GM18861 (cell line): ENCODE measurements at regions not wholly inside any gene's neighbourhood (a gene's known extent, or its start where the extent isn't known, plus 50 kb on each side); places are given as distances from the start of the nearest gene placed in this dataset.

Experiments
- ATAC-seq: cut with Tn5 transposase; IDR thresholded peaks from one replicate; pipeline ENCODE4 v1.9.1; 2021; ENCODE audit not compliant: unreplicated experiment

DNA sequence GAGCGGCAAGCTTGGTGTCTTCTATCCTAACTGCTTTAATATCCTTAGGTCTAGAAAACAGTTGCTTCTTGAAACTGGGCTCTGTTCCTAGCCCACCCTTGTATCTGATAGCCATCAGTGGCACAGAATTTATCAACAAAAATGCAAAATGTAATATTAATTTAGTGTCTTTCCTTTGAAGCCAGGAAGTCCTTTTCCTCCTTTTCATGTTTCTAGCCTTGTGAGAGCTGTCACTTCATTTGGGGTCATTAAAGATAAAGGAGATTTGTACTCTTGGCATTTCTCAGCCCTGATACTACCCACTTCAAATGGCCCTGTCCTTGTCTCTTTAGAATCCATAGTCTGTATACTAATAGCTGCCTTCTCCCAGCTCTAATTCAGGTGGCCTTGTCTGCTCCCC, 111.0 kb downstream of the GAS1 start:
- no peak for ATAC-seq

DNA sequence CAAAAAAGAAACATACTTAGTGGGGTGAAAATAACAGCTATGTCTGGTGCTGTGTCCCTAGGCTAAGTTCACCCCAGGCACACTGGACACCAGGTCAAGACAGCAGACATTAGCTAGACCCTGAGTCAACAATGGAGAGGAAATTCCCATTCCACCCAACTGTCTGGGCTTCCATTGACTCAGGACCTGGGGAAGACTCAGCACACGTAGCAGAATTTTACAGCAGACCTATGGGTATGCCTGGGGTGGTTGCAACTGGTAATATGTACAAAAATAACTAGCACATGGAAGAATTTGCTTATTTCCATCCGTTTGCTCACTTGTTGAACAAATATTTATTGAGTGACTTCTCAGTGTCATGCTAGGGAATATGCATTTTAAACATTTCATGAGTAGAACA, 117.0 kb downstream of the GAS1 start:
- ATAC-seq, result no peak

DNA sequence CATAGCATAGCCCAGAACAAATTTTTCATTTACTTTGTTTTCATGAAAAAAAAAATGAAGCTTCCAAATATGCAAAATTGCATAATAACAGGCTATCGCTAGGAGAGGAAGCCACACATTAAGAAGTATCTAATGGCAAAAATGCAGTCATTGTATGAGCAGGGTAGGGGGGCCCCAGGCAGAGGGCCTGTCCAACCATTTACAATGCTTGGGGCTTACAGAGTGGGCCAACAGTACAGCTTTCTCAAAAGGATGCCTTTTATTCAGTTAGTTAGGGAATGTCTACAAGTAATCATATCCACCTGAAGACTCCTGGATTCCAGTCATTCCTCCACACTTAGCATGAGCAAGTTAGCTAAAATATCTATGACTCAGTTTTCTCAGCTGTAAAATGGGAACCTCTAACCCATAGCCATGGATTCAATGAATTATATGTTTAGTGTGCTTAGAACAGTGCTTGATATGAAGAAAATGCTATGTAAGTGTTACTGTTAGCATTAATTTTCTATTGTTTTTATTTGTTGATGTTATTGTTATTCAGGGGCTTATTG, 117.7 kb downstream of the GAS1 start:
- no peak for ATAC-seq

DNA sequence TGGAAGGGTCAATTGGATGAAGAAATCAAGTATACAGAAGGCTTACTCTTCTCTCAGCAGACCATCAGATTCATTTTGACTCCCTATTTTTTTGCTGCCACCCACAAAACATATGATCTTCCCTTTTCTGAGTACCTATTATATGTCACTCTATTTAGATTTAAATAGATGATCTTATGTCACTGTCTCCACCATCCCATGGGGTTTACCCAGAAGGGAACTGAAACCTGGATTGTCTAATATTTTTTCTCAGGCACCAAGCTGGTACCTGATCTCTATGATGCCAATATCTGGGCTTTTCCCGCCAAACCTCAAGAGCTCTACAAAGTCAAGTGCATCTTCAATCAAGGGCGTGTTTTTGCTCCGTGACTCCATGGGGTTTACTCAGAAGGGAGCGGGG, 118.7 kb downstream of the GAS1 start:
- ATAC-seq, result no peak

DNA sequence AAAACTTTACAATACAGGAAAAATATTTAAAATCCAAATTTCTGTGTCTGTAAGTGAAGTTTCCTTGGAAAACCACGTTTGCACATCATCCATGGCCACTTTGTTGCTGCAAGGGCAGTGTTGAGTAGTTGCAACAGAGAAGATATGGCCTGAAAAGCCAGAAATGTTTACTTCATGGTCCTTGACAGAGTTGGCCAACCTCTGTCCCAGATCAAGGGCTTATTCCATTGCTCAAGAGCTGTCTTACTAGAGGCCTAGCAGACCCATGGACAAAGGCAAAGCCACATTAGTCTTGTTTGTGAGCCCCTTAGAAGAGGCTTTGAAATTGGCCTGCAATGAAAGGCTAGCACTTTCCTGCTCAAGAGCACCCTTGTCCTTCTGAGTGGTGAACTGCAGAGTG, 119.4 kb downstream of the GAS1 start:
- no peak for ATAC-seq

DNA sequence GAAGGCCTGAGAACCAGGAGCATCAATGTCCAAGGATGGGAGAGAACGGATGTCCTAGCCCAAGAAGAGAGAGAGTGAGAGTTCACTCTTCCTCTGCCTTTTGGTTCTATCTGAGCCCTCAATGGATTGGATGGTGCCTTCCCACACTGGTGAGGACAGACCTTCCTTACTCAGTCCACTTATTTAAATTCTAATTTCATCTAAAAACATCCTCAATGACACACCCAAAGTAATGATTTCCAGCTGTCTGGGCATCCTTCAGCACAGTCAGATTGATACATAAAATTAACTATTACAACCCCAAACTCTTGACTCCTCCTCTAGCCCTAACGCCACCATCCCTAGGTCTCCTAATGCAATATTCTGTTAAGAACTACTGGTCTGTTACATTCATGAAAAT, 122.0 kb downstream of the GAS1 start:
- ATAC-seq, result no peak

DNA sequence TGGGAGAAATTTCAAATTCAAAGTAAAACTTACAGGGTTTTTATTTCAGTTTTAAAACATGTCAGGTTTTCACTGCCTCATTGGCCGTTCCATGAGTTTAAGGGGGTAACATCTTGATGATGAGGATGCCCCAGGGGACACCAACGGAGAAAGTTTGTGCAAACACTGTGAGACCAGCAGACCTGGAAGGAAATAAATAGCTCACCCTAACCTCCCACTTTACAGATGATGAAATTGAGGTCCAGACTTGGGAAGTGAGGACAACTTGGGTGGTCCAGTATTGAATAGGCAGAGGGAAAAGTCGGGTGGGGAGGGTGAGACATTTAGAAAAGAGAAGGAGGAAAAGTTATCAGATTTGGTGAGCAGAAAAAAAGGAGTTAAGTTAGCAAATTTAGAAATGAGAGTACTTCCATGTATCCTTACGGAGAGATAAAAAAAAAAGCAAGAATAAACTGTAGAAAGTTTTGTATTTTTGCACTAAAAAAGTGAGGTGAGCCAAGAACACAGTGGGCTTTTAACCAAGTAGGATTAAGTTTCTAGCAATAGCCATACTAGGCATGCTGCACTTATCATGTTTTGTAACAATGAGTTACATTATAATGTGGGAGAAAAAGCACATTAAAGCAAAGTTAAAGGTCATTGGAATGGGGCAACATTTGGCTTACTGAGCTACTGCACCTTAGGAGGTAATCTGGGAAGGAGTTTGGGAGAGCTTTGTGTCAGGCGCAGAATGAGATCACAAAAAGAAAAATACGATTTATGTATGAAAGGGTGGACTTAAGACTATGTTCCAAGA, 125.1 kb downstream of the GAS1 start:
- ATAC-seq, result no peak

DNA sequence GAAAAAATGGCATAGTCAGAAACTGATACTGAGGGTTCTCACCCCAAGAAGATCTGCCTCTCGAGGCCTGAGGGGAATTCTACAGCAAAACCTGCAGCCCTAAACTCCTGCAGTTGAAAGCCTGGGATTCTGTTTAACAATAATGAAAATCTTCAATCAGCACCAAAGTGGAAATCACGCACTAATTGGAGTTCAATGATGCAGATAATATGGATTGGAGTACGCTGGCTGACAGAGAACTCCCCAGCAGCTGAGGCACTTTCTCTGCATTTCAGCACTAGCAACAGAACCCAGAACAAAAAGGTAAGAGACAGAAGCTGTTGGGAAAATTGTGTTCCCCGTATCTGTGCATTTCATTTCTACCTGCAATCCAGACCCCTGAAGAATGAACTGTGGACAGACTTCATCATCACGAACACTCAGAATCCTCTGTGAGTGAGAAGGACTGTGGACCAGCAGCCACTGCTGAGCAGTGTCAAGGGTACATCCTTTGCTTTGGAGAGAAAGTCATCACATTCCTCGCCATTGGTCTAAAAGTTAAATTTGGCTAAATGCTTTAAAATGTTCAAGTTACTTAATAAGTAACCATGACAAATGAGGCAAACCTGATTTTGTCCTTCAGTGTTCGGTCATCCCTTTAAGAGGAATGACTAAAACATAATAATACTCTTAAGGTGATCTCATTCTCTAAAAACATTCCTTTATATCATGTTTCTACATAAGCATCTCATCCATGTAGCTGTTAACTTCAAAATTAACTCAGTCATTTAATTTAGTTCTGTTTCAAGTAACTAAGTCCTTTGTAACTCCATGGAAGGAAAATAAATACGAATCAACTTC, 126.1 kb downstream of the GAS1 start:
- no peak for ATAC-seq

DNA sequence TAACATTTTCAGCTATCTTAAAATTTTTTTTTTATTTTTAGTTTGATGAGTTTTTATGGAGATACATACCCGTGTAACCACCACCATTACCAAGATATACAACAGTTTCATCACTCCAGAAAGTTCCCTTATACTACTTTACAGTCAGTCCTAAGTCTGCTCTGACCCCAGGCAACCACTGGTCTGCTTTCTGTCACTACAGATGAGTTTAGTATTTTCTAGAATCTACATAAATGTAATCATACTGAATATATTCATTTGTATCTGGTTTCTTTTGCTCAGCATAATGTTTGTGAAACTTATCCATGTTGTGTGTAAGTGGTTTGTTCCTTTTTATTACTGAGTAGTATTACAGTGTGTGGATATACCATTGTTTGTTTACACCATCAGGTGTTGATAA, 127.8 kb downstream of the GAS1 start:
- no peak for ATAC-seq

DNA sequence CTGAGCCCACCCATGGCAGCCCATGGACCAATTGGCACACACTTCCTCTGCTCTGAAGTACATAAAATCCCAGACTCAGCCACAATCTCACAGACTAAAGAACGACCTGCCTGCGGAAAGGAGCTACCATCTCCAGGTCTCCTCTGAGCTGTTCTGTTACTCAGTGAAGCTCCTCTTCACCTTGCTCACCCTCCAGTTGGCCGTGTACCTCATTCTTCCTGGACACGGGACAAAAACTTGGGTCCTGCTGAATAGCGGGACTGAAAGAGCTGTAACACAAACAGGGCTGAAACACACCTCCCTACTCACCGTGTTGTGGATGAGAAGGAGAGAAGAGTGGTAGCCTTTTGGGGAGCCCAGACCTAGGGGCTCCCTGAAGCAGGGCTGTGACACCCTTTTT, 128.7 kb downstream of the GAS1 start:
- no peak for ATAC-seq

DNA sequence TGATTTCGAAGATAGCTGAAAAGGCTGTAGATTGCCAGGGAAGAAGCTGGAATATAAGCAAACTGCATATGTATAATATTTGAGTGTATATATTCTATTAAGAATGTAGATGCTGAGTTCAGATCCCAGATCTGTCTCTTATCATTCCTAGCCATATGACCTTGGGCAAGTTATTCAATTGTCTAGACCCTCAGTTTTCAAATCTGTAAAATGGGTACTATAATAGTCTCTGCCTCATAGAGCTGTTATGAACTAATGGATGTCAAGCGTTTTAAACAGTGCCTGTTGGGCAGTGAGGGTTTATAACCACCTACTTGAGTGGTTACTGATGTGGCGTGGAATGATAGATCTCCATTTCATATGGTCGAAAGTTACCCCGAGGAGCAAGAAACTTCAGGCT, 130.4 kb downstream of the GAS1 start:
- no peak for ATAC-seq

DNA sequence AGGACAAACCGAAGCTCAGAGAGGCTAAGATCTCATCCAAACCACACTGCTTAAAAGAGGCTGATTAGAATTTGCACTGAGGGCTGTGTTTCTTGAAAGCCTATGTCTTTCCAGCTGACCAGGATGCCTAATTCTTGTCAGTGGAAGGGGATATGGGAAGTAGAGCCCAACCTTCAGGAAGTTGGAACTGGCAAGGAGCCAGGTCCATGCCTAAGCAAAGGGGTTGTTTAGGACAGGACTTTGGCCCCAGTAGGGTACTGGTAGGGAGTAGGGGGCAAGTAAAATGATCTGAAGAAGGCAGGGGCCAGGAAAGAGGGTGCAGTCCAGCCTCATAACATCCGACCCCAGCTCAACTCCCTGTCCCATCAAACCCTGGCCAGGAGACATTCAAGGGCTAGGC, 130.9 kb downstream of the GAS1 start:
- no peak for ATAC-seq

DNA sequence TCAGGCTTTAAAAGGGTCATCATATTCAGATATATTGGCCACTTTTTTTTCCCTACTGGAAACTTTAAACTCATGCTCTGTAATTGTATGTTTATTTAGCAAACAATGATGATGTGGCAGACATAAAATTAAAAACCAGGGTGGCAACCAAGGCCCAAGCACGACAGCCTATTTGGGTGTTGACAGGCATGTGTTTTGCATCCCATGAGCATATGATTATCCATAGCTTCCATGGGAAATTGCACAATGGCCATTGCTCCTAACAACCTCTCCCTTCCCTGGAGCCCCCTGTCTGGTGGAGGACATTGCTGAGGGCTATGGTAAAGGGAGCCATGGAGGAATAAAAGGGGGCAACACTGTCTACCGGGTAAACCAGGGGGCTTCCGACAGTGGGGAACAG, 134.7 kb downstream of the GAS1 start:
- ATAC-seq, result no peak

DNA sequence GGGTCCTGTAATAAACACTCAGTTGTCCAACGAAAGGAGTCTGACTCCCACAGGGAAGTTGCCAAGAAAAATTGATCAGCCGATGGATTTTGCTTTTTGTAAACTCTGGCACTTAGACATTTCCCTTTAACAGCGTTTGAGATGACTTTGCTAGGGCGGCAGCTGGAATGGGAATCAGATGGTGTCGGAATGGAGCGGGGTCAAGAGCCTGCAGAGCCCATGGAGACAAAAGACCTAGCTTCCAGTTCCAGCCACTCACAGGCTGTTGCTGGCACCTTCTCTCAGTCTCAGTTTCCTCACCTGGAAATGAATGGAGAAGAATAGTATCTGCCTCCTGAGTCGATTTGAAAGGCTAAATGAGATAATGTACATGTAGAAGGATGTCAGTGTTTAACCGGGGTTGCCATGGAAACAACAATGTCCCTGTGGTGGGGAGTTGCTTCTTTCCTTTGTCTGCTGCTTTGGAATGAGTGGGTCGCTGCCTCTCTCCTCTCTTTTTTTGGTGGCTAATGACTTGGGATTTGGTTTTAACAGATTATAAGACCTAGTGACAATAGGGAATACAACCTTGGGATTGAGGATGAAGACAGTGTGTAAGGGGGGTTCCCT, 137.4 kb downstream of the GAS1 start:
- ATAC-seq, result no peak

DNA sequence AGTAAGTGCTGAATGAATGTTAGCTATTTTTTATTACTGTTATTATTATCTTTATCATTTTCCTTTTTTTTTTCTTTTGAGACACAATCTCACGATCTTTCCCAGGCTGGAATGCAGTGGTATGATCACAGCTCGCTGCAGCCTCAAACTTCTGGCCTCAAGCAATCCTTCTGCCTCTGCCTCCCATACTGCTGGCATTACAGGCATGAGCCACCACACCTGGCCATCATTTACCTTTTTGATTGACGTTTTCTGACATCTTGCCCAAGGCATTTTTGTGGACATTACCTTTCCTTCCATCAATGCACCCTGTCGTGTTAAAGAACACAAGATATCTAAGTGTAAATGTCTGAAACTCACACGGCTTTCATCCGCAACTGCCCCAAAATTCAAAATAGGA, 138.2 kb downstream of the GAS1 start:
- ATAC-seq, result no peak

DNA sequence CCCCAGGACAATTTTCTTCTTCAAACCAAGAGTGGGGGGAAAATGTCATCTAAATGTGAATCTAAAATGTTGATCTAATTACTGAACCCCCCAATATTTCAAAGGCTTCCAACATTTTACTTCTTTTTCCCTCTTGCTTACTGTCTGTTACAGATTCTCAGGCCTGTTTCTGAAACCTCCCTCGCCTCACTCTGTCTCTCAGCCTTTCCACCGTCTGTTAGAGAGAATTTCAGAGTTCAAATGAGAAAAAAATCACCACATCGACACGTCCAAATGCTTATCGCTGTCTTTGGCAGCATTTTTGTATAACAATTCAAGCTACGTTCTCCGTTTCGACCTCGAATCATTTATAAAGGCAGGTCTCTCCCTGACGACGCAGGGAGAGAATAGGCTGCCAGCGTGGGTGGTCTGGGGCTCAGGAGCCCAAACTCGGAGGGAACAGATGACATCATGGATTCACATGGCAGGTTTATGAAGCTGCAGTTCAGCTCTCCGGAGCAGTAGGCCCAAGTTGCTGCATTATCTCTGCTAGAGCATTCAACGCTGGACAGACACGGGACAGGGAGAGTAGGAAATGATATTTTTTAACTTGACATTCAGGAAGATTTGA, 139.8 kb downstream of the GAS1 start:
- ATAC-seq, result no peak

DNA sequence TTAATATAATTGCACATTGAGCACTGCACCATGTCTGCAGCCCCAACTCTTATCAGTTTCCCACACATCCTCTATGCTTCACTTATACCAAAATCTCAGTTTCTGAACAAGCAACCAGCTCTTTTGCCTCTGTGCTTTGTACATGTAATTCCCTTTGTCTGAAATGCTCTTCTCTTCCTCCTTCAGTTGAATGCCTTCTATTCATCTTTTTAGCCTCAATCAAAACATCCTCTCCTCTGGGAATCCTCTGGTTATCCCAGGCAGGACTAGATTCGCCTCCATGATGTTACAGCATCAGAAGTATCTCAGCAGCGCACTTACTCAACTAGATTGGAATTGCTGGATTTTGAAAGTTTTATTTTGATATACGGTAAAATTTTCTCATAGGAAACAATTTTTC, 143.3 kb downstream of the GAS1 start:
- no peak for ATAC-seq

DNA sequence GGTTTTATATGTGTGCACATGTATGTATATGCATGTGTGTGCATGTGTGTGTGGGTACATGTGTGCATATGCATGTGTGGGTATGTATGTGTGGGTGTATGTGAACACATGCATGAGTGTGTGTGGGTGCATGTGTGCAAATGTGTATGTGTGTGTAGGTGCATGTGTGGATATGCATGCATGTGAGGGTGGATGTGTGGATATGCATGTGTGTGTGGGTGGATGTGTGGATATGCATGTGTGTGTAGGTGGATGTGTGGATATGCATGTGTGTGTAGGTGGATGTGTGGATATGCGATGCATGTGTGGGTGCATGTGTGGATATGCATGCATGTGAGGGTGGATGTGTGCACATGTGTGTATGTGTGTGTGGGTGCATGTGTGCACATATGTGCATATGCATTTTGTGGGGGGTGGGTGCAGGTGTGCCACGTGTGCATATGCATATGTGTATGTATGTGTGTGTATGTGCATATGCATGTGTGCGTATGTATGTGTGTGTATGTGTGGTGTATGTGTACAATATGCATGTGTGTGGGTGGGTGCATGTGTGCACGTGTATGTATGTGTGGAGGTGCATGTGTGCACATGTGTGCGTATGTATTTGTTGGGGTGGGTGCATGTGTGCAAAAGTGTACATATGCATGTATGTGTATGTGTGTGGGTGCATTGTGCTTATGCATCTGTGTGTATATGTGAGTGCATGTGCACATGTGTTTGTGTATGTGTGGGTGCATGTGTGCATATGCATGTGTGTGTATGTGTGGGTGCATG, 144.2 kb downstream of the GAS1 start:
- no peak for ATAC-seq

DNA sequence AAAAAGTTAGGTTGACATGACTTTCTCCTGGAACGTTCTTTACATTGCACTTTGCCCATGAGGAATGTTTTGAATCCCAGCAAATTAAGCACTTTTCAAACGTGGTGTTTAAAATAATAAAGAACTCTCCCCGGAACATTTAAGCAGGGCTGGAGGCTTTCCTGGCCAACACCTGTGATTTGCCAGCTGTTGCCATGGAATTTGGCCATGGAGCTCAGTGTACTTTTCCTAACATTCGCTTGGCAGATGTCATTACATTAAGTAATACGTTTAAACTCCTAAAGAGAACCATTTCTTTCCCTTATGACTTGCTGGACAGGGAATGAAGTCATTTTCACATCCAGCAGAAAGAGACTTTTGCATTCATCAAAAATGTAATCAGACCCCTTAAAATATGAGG, 146.1 kb downstream of the GAS1 start:
- ATAC-seq, result no peak

DNA sequence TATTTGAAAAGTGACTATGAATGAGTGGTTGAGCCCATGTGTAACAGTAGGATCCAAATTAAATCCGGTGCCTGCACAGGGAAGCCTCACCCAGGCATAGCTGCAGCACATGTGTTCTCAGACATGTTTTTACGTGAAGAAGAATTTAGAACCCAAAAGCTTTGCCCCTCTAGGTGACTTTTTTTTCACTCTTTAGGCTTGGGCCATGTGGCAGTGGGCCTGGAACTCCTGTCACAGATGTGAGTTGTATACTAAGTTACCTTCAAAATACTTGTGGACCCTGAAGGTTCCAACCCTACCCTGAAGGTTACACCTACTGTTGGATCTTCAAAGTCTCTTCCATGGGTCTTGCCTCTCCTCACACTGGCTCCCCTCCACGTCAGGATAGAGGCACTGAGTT, 146.6 kb downstream of the GAS1 start:
- no peak for ATAC-seq

DNA sequence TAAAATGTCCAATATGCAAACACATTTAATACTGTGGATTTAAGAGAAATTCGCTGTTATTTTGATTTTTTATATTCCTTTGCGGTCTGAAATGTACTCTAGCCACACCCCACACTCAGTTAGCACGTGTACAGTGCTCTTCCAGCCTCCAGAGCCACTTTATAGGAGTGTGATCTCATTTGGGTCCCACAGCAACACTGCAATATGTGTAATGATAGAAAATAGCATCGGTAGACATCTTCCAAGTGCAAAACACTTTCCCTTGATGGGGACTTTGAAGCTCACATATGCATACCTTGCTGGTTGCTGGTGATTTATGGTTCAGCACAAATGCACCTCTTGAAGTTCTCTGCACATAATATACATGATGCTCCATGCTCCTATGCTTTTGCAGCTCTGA, 148.3 kb downstream of the GAS1 start:
- no peak for ATAC-seq
